Activated CD4-positive, alpha-beta T cell treated with anti-CD3 and anti-CD28 coated beads for 48 hours (primary cell): ENCODE measurements at regions not wholly inside any gene's neighbourhood (a gene's known extent, or its start where the extent isn't known, plus 50 kb on each side); places are given as distances from the start of the nearest gene placed in this dataset.
"Not testable (repeated sequence)": the region's sequence is repeated elsewhere in the genome, so short reads cannot be mapped to it uniquely, and the experiment has no call there.

ENCODE experiments used
- DNase-seq: peaks from one replicate; pipeline ENCODE4 v3.0.0-alpha.2; 2020

GRCh38 chr7:47087866-47088265 is 494.0 kb downstream of the TNS3 start:
- DNase-seq = no peak

- no peak for DNase-seq
These were observed 496.2 kb downstream of the TNS3 start for GRCh38 chr7:47085491-47086275.

GRCh38 chr7:47083476-47084250 is 498.2 kb downstream of the TNS3 start:
- no peak for DNase-seq

- no peak for DNase-seq
These were observed 501.1 kb downstream of the TNS3 start for GRCh38 chr7:47080816-47081215.

GRCh38 chr7:47078241-47078640 is 503.7 kb downstream of the TNS3 start:
- DNase-seq = no peak

- DNase-seq = no peak
These were observed 507.2 kb downstream of the TNS3 start for GRCh38 chr7:47074702-47075153.

- DNase-seq = no peak
These were observed 508.6 kb downstream of the TNS3 start for GRCh38 chr7:47073284-47073683.

GRCh38 chr7:47071866-47072265 is 510.0 kb downstream of the TNS3 start:
- no peak for DNase-seq

- DNase-seq = no peak
These were observed 512.4 kb downstream of the TNS3 start for GRCh38 chr7:47069385-47070076.

GRCh38 chr7:47066976-47067614 is 514.8 kb downstream of the TNS3 start:
- no peak for DNase-seq

- DNase-seq = no peak
These were observed 525.2 kb downstream of the TNS3 start for GRCh38 chr7:47056731-47057130.

- not testable (repeated sequence) for DNase-seq
These were observed 529.2 kb downstream of the TNS3 start for GRCh38 chr7:47052541-47053208.

GRCh38 chr7:47049234-47049774 is 532.6 kb downstream of the TNS3 start:
- DNase-seq = no peak

- no peak for DNase-seq
These were observed 534.5 kb downstream of the TNS3 start for GRCh38 chr7:47047384-47047783.

GRCh38 chr7:47046949-47047348 is 535.0 kb downstream of the TNS3 start:
- no peak for DNase-seq

- DNase-seq = no peak
These were observed 536.5 kb downstream of the TNS3 start for GRCh38 chr7:47045207-47046051.

- DNase-seq = no peak
These were observed 537.3 kb downstream of the TNS3 start for GRCh38 chr7:47044625-47045024.

- DNase-seq = no peak
These were observed 538.6 kb downstream of the TNS3 start for GRCh38 chr7:47043304-47043703.

GRCh38 chr7:47042669-47043068 is 539.2 kb downstream of the TNS3 start:
- no peak for DNase-seq

GRCh38 chr7:47040795-47041347 is 541.0 kb downstream of the TNS3 start:
- DNase-seq = no peak

- DNase-seq = no peak
These were observed 542.0 kb downstream of the TNS3 start for GRCh38 chr7:47039904-47040303.
